Inflammatory macrophage treated with lipopolysaccharide for 1 hour (primary cell): ENCODE measurements at regions not wholly inside any gene's neighbourhood (a gene's known extent, or its start where the extent isn't known, plus 50 kb on each side); places are given as distances from the start of the nearest gene placed in this dataset.

Source experiments
- DNase-seq, 2 donors: peaks; one replicate each; pipeline ENCODE4 v3.0.0-alpha.2; 2020 to 2022

GRCh38 chr2:217687771-217688170 lies 315.0 kb downstream of the TNS1 start:
- DNase-seq, result no peak

GRCh38 chr2:217685255-217685605 lies 317.6 kb downstream of the TNS1 start:
- DNase-seq, result peak; percentile 31 to 38

GRCh38 chr2:217684431-217685254 lies 318.2 kb downstream of the TNS1 start:
- DNase-seq, result no peak

GRCh38 chr2:217683106-217683870 lies 319.5 kb downstream of the TNS1 start:
- DNase-seq, result no peak

- DNase-seq, result no peak
Observed at GRCh38 chr2:217681791-217682190, 321.0 kb downstream of the TNS1 start.

- DNase-seq, result no peak
Observed at GRCh38 chr2:217680381-217680780, 322.4 kb downstream of the TNS1 start.

GRCh38 chr2:217673627-217674026 lies 329.2 kb downstream of the TNS1 start:
- DNase-seq, result no peak

- DNase-seq, result no peak
Observed at GRCh38 chr2:217672472-217672871, 330.3 kb downstream of the TNS1 start.

GRCh38 chr2:217671871-217672270 lies 330.9 kb downstream of the TNS1 start:
- DNase-seq, result no peak

- no peak for DNase-seq
Observed at GRCh38 chr2:217671075-217671474, 331.7 kb downstream of the TNS1 start.

GRCh38 chr2:217669831-217670230 lies 333.0 kb downstream of the TNS1 start:
- DNase-seq, result no peak

GRCh38 chr2:217667512-217667911 lies 335.3 kb downstream of the TNS1 start:
- DNase-seq, result no peak

GRCh38 chr2:217667035-217667434 lies 335.8 kb downstream of the TNS1 start:
- DNase-seq, result no peak

GRCh38 chr2:217666338-217666737 lies 336.5 kb downstream of the TNS1 start:
- peak; percentile 12 to 39 for DNase-seq

- DNase-seq, result no peak
Observed at GRCh38 chr2:217664761-217665160, 338.0 kb downstream of the TNS1 start.

GRCh38 chr2:217662984-217663602 lies 339.7 kb downstream of the TNS1 start:
- no peak for DNase-seq

GRCh38 chr2:217661378-217661777 lies 341.4 kb downstream of the TNS1 start:
- no peak for DNase-seq

GRCh38 chr2:217660423-217660822 lies 342.4 kb downstream of the TNS1 start:
- DNase-seq, result no peak

GRCh38 chr2:217658806-217659205 lies 344.0 kb downstream of the TNS1 start:
- DNase-seq, result no peak

- no peak for DNase-seq
Observed at GRCh38 chr2:217657252-217657651, 345.5 kb downstream of the TNS1 start.

- DNase-seq, result peak; percentile 30 to 38
Observed at GRCh38 chr2:217656316-217656715, 346.5 kb downstream of the TNS1 start.

- no peak for DNase-seq
Observed at GRCh38 chr2:217655651-217656050, 347.1 kb downstream of the TNS1 start.

- DNase-seq, result no peak
Observed at GRCh38 chr2:217654168-217654567, 348.6 kb downstream of the TNS1 start.
